Esophagus muscularis mucosa (tissue), 4 donors: ENCODE measurements at regions not wholly inside any gene's neighbourhood (a gene's known extent, or its start where the extent isn't known, plus 50 kb on each side); places are given as distances from the start of the nearest gene placed in this dataset.

ENCODE experiments used
- DNase-seq: peaks from one replicate; pipeline ENCODE4 v3.0.0-alpha.2; 2017; ENCODE audit errors: extremely low spot score
- H3K27ac ChIP-seq, 4 donors: fragments of 200-600 bp; sonication (generic); replicated peaks in 1 of 4; 1 replicate in 3 of 4; 2 replicates in 1 of 4; pipeline ENCODE4 v1.5.1; 2016 to 2019; ENCODE audit warnings: mild to moderate bottlenecking in 1 of 4
- H3K27me3 ChIP-seq, 4 donors: fragments of 200-600 bp; sonication (generic); one replicate each; pipeline versions ENCODE4 v1.5.1 to v1.6.0; 2016 to 2019
- H3K36me3 ChIP-seq, 4 donors: fragments of 200-600 bp; sonication (generic); one replicate each; pipeline ENCODE4 v1.5.1; 2016 to 2019
- H3K4me1 ChIP-seq, 4 donors: fragments of 200-600 bp; sonication (generic); one replicate each; pipeline ENCODE4 v1.5.1; 2016 to 2019
- H3K4me3 ChIP-seq, 4 donors: fragments of 200-600 bp; sonication (generic); 1 replicate in 2 of 4; 2 replicates in 2 of 4; pipeline ENCODE4 v1.5.1; 2016 to 2019; ENCODE audit warnings: mild to moderate bottlenecking in 4 of 4, moderate library complexity in 1 of 4
- H3K9me3 ChIP-seq, 4 donors: fragments of 200-600 bp; sonication (generic); 1 replicate in 3 of 4; 2 replicates in 1 of 4; pipeline ENCODE4 v1.5.1; 2016 to 2019
- CTCF ChIP-seq, 3 experiments: fragments of 200-600 bp in 2 of 3; fragments of 450-650 bp in 1 of 3; sonication (generic) in 2 of 3; IDR thresholded peaks; one replicate each; pipeline ENCODE4 v1.5.1; 2017 to 2019; ENCODE audit warnings: antibody characterized with exemption in 3 of 3, mild to moderate bottlenecking in 2 of 3, moderate library complexity in 1 of 3
- EP300 ChIP-seq: sonication (generic); formaldehyde crosslinking; IDR thresholded peaks from one replicate; pipeline ENCODE4 v1.6.1; 2017; ENCODE audit warnings: antibody characterized with exemption
- POLR2A ChIP-seq: fragments of 450-650 bp; IDR thresholded peaks from one replicate; pipeline ENCODE4 v1.6.1; 2017; ENCODE audit warnings: antibody characterized with exemption, moderate library complexity, mild to moderate bottlenecking, low read depth
- POLR2AphosphoS5 ChIP-seq, 2 donors: sonication (generic); formaldehyde crosslinking; IDR thresholded peaks; one replicate each; pipeline ENCODE4 v1.6.1; 2017; ENCODE audit warnings: antibody characterized with exemption in 2 of 2
- WGBS: methylation state at CpG from one replicate; pipeline ENCODE4 v1.1.5; 2018; 5-methylcytosine and 5-hydroxymethylcytosine counted together
- intact Hi-C: fragments of 100-400 bp; cut with DNase I; formaldehyde crosslinking; loops from one replicate; pipeline ENCODE4 v1.15.1; 2023

DNA sequence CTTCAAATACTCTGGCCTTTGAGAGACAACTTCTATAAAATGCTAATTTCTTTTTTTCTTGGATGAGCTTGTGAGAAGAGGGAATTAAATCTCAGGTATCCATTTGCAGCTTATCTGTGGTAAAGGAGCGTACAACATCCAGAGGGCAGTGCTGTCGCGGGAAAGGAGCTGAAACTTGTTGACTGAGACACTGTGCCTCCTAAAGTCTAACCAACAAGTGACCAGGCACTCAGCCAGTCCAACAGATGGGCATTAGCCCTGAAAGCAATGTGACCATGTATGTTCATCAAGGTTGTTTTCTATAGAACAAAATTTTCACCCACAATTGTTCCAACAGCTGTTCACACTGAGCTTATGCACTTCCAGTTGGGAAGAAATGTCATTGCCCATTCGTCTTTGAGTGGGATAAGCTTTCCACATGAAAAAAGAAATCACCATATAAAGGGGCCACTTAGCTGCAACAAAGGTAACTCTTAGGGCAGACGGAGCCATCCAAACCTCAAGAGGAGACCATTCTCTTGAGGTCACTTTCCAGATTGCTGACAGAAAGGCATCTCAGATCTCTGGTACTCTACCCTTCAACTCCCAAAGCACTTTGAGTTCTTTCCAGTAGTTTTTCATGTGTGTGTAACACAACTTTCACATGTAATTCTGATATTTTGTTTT is 244.8 kb upstream of the NEIL3 start:
- intact Hi-C loops = no loop called here
- no peaks in the 10 kb centered on the region for H3K27me3 ChIP-seq
- TF ChIP-seq CTCF (IDR thresholded peaks at IDR 0.05) (no peak), POLR2A (no peak), POLR2AphosphoS5 (IDR thresholded peaks at IDR 0.05) (no peak), EP300 (no peak)
- no peaks in the 10 kb centered on the region for H3K36me3 ChIP-seq
- H3K4me1 ChIP-seq = no peaks in the 10 kb centered on the region
- no peak for DNase-seq
- H3K27ac ChIP-seq = no peak overlapping the region
- no peaks in the 10 kb centered on the region for H3K9me3 ChIP-seq
- 91% methylated on average over 5 of the region's 5 CpGs for WGBS
- H3K4me3 ChIP-seq = no peak overlapping the region

- TF ChIP-seq EP300 (no peak), POLR2AphosphoS5 (IDR thresholded peaks at IDR 0.05) (no peak), POLR2A (no peak), CTCF (IDR thresholded peaks at IDR 0.05) (no peak)
- 26% methylated on average over 1 of the region's 1 CpG for WGBS
- no peak for DNase-seq
- no peaks in the 10 kb centered on the region for H3K36me3 ChIP-seq
- no peaks in the 10 kb centered on the region for H3K4me1 ChIP-seq
- intact Hi-C loops = no loop called here
- no peaks in the 10 kb centered on the region for H3K27me3 ChIP-seq
- no peak overlapping the region for H3K4me3 ChIP-seq
- H3K9me3 ChIP-seq = no peaks in the 10 kb centered on the region
- no peak overlapping the region for H3K27ac ChIP-seq
Measured at GRCh38 chr4:177066746-177067145, 242.9 kb upstream of the NEIL3 start.

DNA sequence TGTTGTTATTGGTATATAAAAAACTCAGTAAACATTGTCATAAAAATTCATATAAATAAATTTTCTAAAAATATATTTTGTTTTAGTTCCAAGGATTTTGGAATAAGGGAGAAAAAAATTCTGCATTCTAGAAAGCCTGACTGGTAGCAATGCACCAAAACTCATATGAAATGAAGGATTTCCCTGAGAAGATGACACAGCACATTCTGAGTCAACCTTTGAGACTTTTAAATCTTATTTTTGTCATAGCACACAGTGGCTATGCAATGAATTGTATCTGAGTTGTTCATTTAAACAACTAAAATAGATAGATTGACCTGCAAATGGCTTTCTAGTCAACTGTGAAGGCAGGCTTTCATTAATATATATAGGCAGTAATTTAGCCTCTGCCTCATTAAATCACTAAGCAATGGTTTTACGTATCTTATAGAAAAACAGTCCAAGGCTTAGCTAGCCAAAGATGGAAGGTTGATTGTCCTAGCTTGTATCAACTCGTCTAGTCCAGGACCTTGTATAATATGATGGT is 239.1 kb upstream of the NEIL3 start:
- WGBS = 88% methylated on average over 2 of the region's 2 CpGs
- Histone ChIP-seq H3K36me3 (no peaks in the 10 kb centered on the region), H3K27me3 (no peaks in the 10 kb centered on the region), H3K4me1 (no peaks in the 10 kb centered on the region), H3K4me3 (no peak overlapping the region), H3K9me3 (no peaks in the 10 kb centered on the region), H3K27ac (no peak overlapping the region)
- intact Hi-C loops = no loop called here
- no peak for DNase-seq
- TF ChIP-seq CTCF (IDR thresholded peaks at IDR 0.05) = no peak

DNA sequence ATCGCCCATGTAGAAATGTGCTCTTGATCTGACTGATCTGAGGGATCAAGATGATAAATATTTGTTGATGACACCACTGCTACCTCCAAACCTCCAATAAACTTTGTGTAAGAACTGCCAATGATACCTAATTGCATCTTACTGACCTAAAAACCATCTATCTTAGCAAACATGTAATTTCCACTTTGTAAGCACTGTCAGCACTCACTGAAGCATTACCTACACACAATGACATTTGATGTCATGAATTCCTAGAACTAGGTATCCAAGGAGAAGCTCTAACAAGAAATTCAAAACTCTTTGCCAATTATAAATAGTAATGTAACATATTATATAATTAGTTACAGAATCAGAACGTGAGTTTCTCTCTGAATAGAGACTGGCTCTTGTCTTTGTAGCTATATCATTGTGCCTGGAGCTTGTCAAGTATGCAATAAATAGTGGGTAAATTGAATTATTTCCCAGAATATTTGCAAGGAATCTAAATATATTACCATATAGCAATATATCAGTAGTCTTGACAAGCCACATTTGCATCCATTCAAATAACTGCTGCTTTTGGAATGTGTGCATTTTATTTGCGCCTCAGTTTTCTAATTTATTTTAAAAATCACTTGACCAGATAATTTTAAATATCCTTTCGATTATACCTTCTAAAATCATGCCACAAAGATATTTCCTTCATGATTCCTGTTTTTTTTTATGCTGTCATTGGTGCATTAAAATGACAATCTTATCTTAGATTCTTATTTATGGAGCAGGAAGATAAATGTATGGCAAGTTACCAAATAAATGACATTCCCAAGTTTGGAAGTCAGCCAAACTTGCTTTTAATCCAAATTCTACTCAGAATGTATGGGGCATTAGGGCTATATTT is 232.3 kb upstream of the NEIL3 start:
- H3K27me3 ChIP-seq = no peaks in the 10 kb centered on the region
- H3K4me3 ChIP-seq = no peak overlapping the region
- H3K36me3 ChIP-seq = no peaks in the 10 kb centered on the region
- no peaks in the 10 kb centered on the region for H3K9me3 ChIP-seq
- TF ChIP-seq CTCF (IDR thresholded peaks at IDR 0.05) (no peak), EP300 (no peak), POLR2AphosphoS5 (IDR thresholded peaks at IDR 0.05) (no peak), POLR2A (no peak)
- 47% methylated on average over 4 of the region's 4 CpGs for WGBS
- no peak for DNase-seq
- intact Hi-C loops = no loop called here
- no peak overlapping the region for H3K27ac ChIP-seq
- no peaks in the 10 kb centered on the region for H3K4me1 ChIP-seq
